NB4 (cell line): ENCODE measurements at regions not wholly inside any gene's neighbourhood (a gene's known extent, or its start where the extent isn't known, plus 50 kb on each side); places are given as distances from the start of the nearest gene placed in this dataset.

Source experiments
- CTCF ChIP-seq: IDR thresholded peaks from one replicate; pipeline ENCODE4 v1.5.1; 2012; ENCODE audit warnings: low read depth, low read length
- POLR2A ChIP-seq: IDR thresholded peaks from 2 replicates; pipeline ENCODE4 v1.6.1; 2011; ENCODE audit warnings: mild to moderate bottlenecking; ENCODE audit not compliant: insufficient read length; ENCODE audit errors: extremely low read depth

DNA sequence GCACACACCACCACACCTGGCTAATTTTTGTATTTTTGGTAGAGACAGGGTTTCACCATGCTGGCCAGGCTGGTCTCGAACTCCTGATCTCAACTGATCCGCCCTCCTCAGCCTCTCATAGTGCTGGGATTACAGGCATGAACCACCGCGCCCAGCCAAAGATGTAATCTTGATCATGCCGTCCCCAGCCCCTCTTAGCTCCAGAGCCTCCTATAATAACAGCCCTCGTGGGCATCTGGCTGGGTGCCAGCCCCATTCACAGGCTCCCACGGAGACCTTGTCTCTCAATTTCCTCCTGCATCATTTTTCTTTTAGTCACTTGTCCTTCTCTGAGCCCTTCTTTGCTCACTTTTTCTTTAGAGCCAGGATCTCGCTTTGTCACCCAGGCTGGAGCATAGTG lies 94.2 kb downstream of the KATNIP start:
- no peak for TF ChIP-seq POLR2A
- TF ChIP-seq CTCF: no peak
